Hematopoietic multipotent progenitor cell (in vitro differentiated cells): ENCODE measurements at regions not wholly inside any gene's neighbourhood (a gene's known extent, or its start where the extent isn't known, plus 50 kb on each side); places are given as distances from the start of the nearest gene placed in this dataset. TPM values are rescaled to one million over a fixed set of nuclear protein-coding genes. Genes with fewer than 3 reads are reported as not detected.

Source experiments
- DNase-seq, 3 donors: peaks; one replicate each; pipeline ENCODE4 v3.0.0-alpha.2; 2011 to 2015; ENCODE audit warnings: low read depth in 2 of 3, low spot score in 2 of 3
- small RNA-seq: library from RNA; depleted of rRNA; stranded (forward); fragments of <200 nt; gene quantifications from one replicate; pipeline ENCODE3, GENCODE V24; 2012

DNA sequence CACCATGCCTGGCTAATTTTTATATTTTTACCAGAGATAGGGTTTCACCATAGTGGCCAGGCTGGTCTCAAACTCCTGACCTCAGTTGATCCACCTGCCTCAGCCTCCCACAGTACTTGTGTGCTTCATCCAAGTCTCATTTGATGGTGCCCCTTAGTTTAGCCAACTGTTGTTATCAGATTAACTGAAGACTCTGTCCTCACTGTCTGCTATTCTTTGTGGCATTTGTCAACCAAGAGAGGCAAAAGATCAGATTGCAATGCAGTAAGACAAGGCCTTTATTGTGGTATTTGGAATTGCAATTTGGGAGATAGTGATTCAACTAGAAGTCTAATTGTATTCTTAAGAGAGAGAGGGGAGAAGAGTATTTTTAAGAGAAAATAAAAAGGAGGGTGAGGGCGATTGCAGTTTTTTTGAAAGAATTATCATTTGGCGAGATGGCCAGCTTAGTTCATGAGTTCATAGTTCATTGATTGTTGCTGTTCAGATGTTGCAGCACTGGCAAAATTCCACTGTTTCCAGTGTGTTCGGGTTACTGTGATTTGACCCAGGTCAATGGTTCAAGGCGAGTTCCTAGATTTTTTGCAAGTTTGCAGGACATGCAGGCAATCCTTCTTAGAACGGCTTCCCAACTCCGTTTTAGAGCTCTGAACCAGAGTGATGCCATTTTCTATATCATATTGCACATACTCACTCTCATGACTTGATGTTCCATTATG is 1156.9 kb downstream of the CDH9 start:
- DNase-seq = no peak

- DNase-seq = no peak
These were observed 1174.6 kb downstream of the CDH9 start for GRCh38 chr5:25863811-25864210.

DNA sequence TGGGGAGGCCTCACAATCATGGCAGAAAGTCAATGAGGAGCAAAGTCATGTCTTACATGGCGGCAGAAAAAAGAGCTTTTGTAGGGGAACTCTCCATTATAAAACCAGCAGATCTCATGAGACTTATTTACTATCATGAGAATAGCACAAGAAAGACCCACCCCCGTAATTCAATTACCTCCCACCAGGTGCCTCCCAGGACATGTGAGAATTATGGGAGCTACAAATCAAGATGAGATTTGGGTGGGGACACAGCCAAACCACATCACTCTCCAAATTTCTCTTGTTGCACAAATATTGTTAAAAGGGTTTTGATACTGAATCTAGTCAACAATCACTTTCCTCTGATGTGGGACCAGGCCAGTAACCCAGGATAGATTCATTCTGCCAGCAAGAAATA is 1176.1 kb downstream of the CDH9 start:
- DNase-seq = peak in 1 of 3 donors; percentile 4

GRCh38 chr5:25858019-25858418 is 1180.4 kb downstream of the CDH9 start:
- no peak for DNase-seq

DNA sequence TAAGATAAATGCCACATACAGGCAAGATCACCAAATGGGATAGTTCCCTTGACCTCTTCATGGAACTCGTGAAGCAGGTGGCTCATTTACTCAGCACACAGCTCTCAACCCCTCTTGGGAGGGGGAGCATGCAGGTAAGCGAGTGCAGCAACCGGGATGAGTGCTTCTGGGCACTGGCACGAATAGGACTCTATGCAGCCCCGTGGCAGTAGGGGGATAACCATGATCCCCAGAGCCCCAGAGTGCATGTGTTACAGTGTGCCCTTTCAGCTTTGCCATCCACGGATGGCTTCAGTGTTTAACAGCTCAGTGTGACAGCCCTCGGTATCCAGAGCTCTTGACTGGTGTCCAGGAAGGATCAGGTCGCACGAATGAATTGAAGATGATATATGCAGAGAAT is 1187.1 kb downstream of the CDH9 start:
- DNase-seq = no peak

DNA sequence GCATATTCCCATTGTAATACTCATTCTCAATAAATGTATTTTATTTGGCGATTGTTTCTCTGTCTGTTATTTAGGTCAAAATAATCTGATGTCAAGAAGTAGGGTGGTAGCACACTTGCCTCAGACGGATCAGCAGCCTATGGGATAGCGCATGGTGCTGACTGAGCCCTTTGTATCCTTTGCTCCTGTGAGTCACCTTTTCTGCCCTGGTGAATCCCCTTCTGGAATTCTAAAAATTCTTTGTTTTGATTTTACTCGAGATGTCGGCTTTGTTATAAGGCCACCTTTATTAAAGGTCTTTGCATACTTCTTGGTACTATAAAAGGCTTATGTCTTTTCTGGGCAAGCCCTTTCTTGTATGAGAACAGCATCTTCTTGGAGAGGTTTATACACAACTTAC is 1187.8 kb downstream of the CDH9 start:
- no peak for DNase-seq

GRCh38 chr5:25849270-25849669 is 1189.1 kb downstream of the CDH9 start:
- DNase-seq = no peak

GRCh38 chr5:25823330-25823873 is 1178.6 kb upstream of the CDH10 start:
- no peak for DNase-seq

Small RNA genes in the stretch of these regions (small RNA-seq; reads per million reads assigned to genes)
- gene AC113347.2 = not detected
- not detected for gene AC113347.3
- not detected for gene RNU4-43P
